ENCODE measurements at regions not wholly inside any gene's neighbourhood (a gene's known extent, or its start where the extent isn't known, plus 50 kb on each side); places are given as distances from the start of the nearest gene placed in this dataset.

GRCh38 chr6:56900784-56901183 lies 54.1 kb upstream of the BEND6 start:
- TF ChIP-seq CTCF (IDR thresholded peaks at IDR 0.05) = no peak
- no peak for TF ChIP-seq POLR2AphosphoS5 (IDR thresholded peaks at IDR 0.05)
